KMS-11 (cell line): ENCODE measurements at regions not wholly inside any gene's neighbourhood (a gene's known extent, or its start where the extent isn't known, plus 50 kb on each side); places are given as distances from the start of the nearest gene placed in this dataset.

Experiments
- H2AFZ ChIP-seq: fragments of 200-600 bp; sonication (generic); 2 replicates; pipeline ENCODE4 v1.6.1; 2016; ENCODE audit warnings: antibody characterized with exemption, mixed run types, low read depth
- H3K27ac ChIP-seq: fragments of 200-600 bp; sonication (generic); 2 replicates; pipeline ENCODE4 v1.6.1; 2016; ENCODE audit warnings: mild to moderate bottlenecking, mixed run types
- H3K27me3 ChIP-seq: fragments of 200-600 bp; sonication (generic); 2 replicates; pipeline ENCODE4 v1.6.1; 2017; ENCODE audit warnings: mild to moderate bottlenecking, low read depth, mixed run types, moderate library complexity; ENCODE audit not compliant: insufficient read depth
- H3K36me3 ChIP-seq: fragments of 200-600 bp; sonication (generic); 2 replicates; pipeline ENCODE4 v1.6.1; 2017; ENCODE audit warnings: mild to moderate bottlenecking, mixed run types; ENCODE audit not compliant: insufficient read depth
- H3K4me1 ChIP-seq: fragments of 200-600 bp; sonication (generic); 2 replicates; pipeline ENCODE4 v1.6.1; 2016; ENCODE audit warnings: mild to moderate bottlenecking, low read depth, mixed run types; ENCODE audit not compliant: poor library complexity, severe bottlenecking
- H3K4me2 ChIP-seq: fragments of 200-600 bp; sonication (generic); 2 replicates; pipeline ENCODE4 v1.7.0; 2016; ENCODE audit warnings: mild to moderate bottlenecking, mixed run types
- H3K4me3 ChIP-seq: fragments of 200-600 bp; sonication (generic); IDR thresholded peaks from 2 replicates; pipeline ENCODE4 v1.6.1; 2017; ENCODE audit warnings: low read depth, low read length, mixed read lengths; ENCODE audit not compliant: insufficient read depth
- H3K79me2 ChIP-seq: fragments of 200-600 bp; sonication (generic); 2 replicates; pipeline ENCODE4 v1.6.1; 2016; ENCODE audit warnings: low read depth, mixed run types; ENCODE audit not compliant: insufficient read depth
- H3K9ac ChIP-seq: fragments of 200-600 bp; sonication (generic); 2 replicates; pipeline ENCODE4 v1.6.1; 2016; ENCODE audit warnings: mild to moderate bottlenecking, mixed run types
- H4K20me1 ChIP-seq: fragments of 200-600 bp; sonication (generic); 2 replicates; pipeline ENCODE4 v1.6.1; 2016; ENCODE audit warnings: mild to moderate bottlenecking, mixed run types; ENCODE audit not compliant: insufficient read depth
- TF ChIP-seq, protein P1 (sequence below): fragments of 200-600 bp; sonication (generic); conservative IDR thresholded peaks from 2 replicates; pipeline ENCODE4 v1.6.1; 2017; ENCODE audit warnings: low read depth, mild to moderate bottlenecking, antibody characterized with exemption, low read length, moderate library complexity, mixed read lengths

DNA sequence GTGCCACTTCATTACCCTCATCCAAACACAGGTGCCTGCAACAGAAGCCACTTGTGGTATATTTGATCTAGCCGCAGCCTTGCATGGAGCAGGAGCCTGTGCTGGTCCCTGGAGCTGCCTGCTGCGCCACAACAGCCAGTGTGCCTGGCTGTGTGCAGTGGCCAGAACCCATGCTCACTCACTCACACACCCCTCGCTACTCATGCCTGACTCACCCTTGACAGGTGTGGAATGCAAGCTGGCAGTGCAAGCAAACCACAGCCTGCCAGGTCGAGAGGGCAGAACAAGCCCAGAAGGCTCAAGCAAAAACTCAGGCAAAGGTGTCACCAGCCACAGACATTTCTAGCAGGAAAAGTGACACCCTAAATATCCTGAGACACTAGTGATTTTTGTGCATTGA lies 1510.9 kb downstream of the KCNT2 start:
- Histone ChIP-seq H3K4me1 (peaks cover 17% of the 10 kb centered on the region), H3K9ac (no peak overlapping the region), H3K79me2 (no peaks in the 10 kb centered on the region), H3K27me3 (no peaks in the 10 kb centered on the region), H3K27ac (no peak overlapping the region; the same call in 1 of the 2 replicates), H3K4me3 (peak overlapping the region; percentile 64), H3K4me2 (peak overlapping the region; percentile 44), H2AFZ (peak overlapping the region; percentile 18; the same call in 1 of the 2 replicates), H4K20me1 (no peaks in the 10 kb centered on the region), H3K36me3 (no peaks in the 10 kb centered on the region)
- TF ChIP-seq, protein P1, sequence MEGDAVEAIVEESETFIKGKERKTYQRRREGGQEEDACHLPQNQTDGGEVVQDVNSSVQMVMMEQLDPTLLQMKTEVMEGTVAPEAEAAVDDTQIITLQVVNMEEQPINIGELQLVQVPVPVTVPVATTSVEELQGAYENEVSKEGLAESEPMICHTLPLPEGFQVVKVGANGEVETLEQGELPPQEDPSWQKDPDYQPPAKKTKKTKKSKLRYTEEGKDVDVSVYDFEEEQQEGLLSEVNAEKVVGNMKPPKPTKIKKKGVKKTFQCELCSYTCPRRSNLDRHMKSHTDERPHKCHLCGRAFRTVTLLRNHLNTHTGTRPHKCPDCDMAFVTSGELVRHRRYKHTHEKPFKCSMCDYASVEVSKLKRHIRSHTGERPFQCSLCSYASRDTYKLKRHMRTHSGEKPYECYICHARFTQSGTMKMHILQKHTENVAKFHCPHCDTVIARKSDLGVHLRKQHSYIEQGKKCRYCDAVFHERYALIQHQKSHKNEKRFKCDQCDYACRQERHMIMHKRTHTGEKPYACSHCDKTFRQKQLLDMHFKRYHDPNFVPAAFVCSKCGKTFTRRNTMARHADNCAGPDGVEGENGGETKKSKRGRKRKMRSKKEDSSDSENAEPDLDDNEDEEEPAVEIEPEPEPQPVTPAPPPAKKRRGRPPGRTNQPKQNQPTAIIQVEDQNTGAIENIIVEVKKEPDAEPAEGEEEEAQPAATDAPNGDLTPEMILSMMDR, result no peak

DNA sequence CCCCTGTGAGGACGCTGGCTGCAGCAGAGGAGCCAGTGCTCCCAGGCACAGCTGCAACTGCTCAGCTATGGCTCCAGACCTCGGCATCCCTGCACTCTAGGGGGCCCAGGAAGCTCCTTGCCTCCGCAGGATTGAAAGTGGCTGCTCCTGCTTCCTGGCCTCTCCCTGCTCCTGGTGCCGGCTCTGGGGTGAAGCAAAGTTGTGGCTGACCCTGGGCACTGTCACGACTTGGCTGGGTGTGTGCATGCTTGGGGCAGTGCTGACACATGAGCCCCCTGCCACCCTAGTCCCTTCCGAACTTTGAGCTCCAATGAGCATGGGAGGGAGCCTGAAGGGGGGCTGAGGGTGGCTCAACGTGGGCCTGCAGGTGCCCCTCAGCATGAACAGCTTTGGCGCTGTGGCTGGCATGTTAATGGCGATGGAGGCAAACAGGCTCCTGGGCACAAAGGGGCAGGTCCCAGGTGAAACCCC lies 1512.2 kb downstream of the KCNT2 start:
- no peak overlapping the region for H3K4me2 ChIP-seq
- H3K4me3 ChIP-seq, result no peak overlapping the region
- H3K9ac ChIP-seq, result no peak overlapping the region
- H3K27me3 ChIP-seq, result no peaks in the 10 kb centered on the region
- no peak overlapping the region for H3K27ac ChIP-seq
- TF ChIP-seq, protein P1, result no peak
- H3K79me2 ChIP-seq, result no peaks in the 10 kb centered on the region
- H2AFZ ChIP-seq, result no peak overlapping the region
- H4K20me1 ChIP-seq, result no peaks in the 10 kb centered on the region
- peaks cover 17% of the 10 kb centered on the region for H3K4me1 ChIP-seq
- no peaks in the 10 kb centered on the region for H3K36me3 ChIP-seq

DNA sequence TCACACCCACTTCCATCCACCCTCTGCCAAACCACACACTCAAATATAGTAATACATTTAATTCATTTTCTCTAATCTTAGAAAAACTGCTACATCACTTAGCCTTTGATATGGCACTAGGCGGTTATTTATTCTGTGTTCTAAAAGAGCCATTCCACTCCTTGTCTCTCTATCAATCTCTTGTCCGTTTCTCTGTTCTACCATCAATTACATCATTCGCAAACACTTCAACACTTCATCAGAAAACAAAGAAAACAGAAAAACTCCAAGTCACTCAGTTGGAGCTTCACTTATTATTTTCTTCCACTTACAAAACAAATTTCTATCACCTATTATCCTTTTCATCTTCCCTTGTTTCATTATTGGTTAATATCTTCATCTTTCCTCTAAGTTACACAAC lies 1523.0 kb downstream of the KCNT2 start:
- no peak overlapping the region for H3K4me3 ChIP-seq
- H3K27me3 ChIP-seq, result no peaks in the 10 kb centered on the region
- no peaks in the 10 kb centered on the region for H3K79me2 ChIP-seq
- no peak overlapping the region for H3K9ac ChIP-seq
- TF ChIP-seq, protein P1, result no peak
- H4K20me1 ChIP-seq, result no peaks in the 10 kb centered on the region
- H3K36me3 ChIP-seq, result no peaks in the 10 kb centered on the region
- H3K4me2 ChIP-seq, result no peak overlapping the region
- no peak overlapping the region for H2AFZ ChIP-seq
- H3K27ac ChIP-seq, result no peak overlapping the region
- H3K4me1 ChIP-seq, result no peaks in the 10 kb centered on the region

DNA sequence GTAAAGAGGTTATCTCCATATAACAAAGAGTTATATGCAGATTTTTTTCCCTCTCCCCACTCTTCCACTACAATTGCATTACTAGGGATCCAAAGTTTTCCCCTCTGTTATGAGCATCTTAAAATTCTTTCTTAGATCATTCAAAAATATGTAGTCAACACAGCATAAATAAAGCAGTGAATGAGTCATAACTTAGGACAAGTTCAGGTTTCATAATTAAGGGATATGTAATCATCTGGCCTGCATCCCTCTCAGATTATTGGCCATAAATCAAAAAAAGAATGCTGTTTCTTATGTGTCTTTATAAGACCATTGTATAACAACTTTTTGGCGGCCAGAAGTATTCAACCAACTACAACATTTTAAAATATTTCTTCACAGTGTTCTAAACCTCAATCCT lies 1526.1 kb downstream of the KCNT2 start:
- H3K79me2 ChIP-seq, result no peaks in the 10 kb centered on the region
- no peak overlapping the region for H3K9ac ChIP-seq
- H3K36me3 ChIP-seq, result no peaks in the 10 kb centered on the region
- H3K27ac ChIP-seq, result no peak overlapping the region
- H3K4me1 ChIP-seq, result no peaks in the 10 kb centered on the region
- TF ChIP-seq, protein P1, result no peak
- no peak overlapping the region for H3K4me3 ChIP-seq
- no peaks in the 10 kb centered on the region for H4K20me1 ChIP-seq
- no peak overlapping the region for H2AFZ ChIP-seq
- H3K4me2 ChIP-seq, result no peak overlapping the region
- no peaks in the 10 kb centered on the region for H3K27me3 ChIP-seq
